ENCODE measurements at regions not wholly inside any gene's neighbourhood (a gene's known extent, or its start where the extent isn't known, plus 50 kb on each side); places are given as distances from the start of the nearest gene placed in this dataset.
"Not testable (repeated sequence)": the region's sequence is repeated elsewhere in the genome, so short reads cannot be mapped to it uniquely, and the experiment has no call there.

DNA sequence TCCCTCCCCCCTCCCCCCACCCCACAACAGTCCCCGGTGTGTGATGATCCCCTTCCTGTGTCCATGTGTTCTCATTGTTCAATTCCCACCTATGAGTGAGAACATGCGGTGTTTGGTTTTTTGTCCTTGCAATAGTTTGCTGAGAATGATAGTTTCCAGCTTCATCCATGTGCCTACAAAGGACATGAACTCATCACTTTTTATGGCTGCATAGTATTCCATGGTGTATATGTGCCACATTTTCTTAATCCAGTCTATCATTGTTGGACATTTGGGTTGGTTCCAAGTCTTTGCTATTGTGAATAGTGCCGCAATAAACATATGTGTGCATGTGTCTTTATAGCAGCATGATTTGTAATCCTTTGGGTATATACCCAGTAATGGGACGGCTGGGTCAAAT, 76.5 kb upstream of the DNAH5 start:
- TF ChIP-seq, protein P1, sequence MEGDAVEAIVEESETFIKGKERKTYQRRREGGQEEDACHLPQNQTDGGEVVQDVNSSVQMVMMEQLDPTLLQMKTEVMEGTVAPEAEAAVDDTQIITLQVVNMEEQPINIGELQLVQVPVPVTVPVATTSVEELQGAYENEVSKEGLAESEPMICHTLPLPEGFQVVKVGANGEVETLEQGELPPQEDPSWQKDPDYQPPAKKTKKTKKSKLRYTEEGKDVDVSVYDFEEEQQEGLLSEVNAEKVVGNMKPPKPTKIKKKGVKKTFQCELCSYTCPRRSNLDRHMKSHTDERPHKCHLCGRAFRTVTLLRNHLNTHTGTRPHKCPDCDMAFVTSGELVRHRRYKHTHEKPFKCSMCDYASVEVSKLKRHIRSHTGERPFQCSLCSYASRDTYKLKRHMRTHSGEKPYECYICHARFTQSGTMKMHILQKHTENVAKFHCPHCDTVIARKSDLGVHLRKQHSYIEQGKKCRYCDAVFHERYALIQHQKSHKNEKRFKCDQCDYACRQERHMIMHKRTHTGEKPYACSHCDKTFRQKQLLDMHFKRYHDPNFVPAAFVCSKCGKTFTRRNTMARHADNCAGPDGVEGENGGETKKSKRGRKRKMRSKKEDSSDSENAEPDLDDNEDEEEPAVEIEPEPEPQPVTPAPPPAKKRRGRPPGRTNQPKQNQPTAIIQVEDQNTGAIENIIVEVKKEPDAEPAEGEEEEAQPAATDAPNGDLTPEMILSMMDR (IDR thresholded peaks at IDR 0.05; ENCODE audit: low read length) = not testable (repeated sequence)
- TF ChIP-seq EZH2 (IDR thresholded peaks at IDR 0.05; ENCODE audit: borderline replicate concordance, low read length) = not testable (repeated sequence)
